ENCODE measurements at regions not wholly inside any gene's neighbourhood (a gene's known extent, or its start where the extent isn't known, plus 50 kb on each side); places are given as distances from the start of the nearest gene placed in this dataset.
A peak's percentile ranks its signal among the peaks of the same experiment; 100 is the strongest.

DNA sequence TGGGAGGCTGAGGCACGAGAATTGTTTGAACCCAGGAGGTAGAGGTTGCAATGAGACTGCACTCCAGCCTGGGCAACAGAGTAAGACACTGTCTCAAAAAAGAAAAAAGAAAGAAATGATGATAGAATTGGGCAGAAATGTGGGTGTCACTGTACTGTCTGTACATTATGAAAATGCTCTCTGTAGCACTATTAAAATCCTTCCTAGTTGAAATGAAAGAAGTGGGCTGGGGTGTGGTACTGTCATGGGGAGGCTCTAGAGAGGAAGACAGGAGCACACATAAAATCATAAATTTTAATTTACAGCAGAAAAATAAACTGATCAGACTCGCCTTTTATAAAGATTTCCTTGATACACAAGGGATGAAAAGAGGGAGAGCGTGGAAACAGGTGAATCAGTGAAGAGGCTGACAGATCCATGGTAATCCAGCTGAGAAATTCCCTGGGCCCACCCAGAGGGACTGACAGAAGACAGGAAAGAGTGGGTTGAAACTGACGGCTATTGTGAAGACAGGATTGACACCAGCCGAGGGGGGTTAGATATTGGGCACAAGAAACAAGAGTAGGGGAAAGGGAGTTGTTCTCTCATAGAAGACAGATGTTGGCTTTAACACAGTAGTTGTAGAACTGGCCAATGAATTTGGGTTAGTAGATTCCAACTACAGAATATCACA lies 96.4 kb upstream of the ATL2 start:
- Histone ChIP-seq H3K4me2 (ENCODE audit: low read length) (peak overlapping the region; percentile 67), H3K36me3 (replicated peaks; ENCODE audit: low read depth, low read length) (no peaks in the 10 kb centered on the region), H2AFZ (ENCODE audit: low read depth, low read length) (no peak overlapping the region), H3K79me2 (ENCODE audit: low read length) (no peaks in the 10 kb centered on the region), H3K9ac (ENCODE audit: low read length) (no peak overlapping the region), H3K4me3 (ENCODE audit: low read length) (peak overlapping the region; percentile 15; the same call in 1 of the 2 replicates), H3K27me3 (ENCODE audit: low read depth, low read length) (peaks cover 44% of the 10 kb centered on the region), H3K4me1 (ENCODE audit: low read length) (peaks cover 30% of the 10 kb centered on the region), H3K9me3 (ENCODE audit: insufficient read depth, low read length) (no peaks in the 10 kb centered on the region), H3K27ac (ENCODE audit: low read length) (no peak overlapping the region), H4K20me1 (ENCODE audit: insufficient read depth, low read length) (no peaks in the 10 kb centered on the region)
- TF ChIP-seq, protein P1, sequence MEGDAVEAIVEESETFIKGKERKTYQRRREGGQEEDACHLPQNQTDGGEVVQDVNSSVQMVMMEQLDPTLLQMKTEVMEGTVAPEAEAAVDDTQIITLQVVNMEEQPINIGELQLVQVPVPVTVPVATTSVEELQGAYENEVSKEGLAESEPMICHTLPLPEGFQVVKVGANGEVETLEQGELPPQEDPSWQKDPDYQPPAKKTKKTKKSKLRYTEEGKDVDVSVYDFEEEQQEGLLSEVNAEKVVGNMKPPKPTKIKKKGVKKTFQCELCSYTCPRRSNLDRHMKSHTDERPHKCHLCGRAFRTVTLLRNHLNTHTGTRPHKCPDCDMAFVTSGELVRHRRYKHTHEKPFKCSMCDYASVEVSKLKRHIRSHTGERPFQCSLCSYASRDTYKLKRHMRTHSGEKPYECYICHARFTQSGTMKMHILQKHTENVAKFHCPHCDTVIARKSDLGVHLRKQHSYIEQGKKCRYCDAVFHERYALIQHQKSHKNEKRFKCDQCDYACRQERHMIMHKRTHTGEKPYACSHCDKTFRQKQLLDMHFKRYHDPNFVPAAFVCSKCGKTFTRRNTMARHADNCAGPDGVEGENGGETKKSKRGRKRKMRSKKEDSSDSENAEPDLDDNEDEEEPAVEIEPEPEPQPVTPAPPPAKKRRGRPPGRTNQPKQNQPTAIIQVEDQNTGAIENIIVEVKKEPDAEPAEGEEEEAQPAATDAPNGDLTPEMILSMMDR (IDR thresholded peaks at IDR 0.05; ENCODE audit: low read depth, low read length) = no peak
- TF ChIP-seq EZH2phosphoT487 (IDR thresholded peaks at IDR 0.05; ENCODE audit: low read depth) = no peak

DNA sequence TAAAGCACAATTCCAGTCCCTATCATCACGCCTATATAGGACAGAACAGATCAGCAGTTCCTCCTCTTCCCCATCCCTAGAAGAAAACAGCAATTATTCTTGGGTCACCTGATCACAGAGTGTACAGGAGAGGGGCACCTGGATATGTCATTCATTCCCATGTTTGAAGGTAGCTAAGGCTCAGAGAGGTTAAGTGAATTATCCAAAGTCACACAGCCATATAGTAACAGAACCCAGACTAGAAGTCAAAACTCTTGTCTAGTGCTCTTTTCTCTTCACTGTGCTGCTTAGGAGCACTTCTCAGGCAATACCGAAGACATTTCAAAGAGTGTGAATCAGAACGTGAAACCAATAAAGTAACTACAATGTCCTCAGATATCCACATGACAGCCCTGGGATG lies 93.0 kb upstream of the ATL2 start:
- peaks cover 24% of the 10 kb centered on the region for H3K4me1 ChIP-seq (ENCODE audit: low read length)
- TF ChIP-seq EZH2phosphoT487 (IDR thresholded peaks at IDR 0.05; ENCODE audit: low read depth) = no peak
- TF ChIP-seq, protein P1 (IDR thresholded peaks at IDR 0.05; ENCODE audit: low read depth, low read length) = no peak
- H3K27me3 ChIP-seq (ENCODE audit: low read depth, low read length) = peaks cover 40% of the 10 kb centered on the region
- no peaks in the 10 kb centered on the region for H3K36me3 ChIP-seq (replicated peaks; ENCODE audit: low read depth, low read length)
- H3K27ac ChIP-seq (ENCODE audit: low read length) = no peak overlapping the region
- no peak overlapping the region for H3K4me2 ChIP-seq (ENCODE audit: low read length)
- H3K79me2 ChIP-seq (ENCODE audit: low read length) = no peaks in the 10 kb centered on the region
- H2AFZ ChIP-seq (ENCODE audit: low read depth, low read length) = no peak overlapping the region
- no peak overlapping the region for H3K4me3 ChIP-seq (ENCODE audit: low read length)
- H4K20me1 ChIP-seq (ENCODE audit: insufficient read depth, low read length) = no peaks in the 10 kb centered on the region
- no peaks in the 10 kb centered on the region for H3K9me3 ChIP-seq (ENCODE audit: insufficient read depth, low read length)
- H3K9ac ChIP-seq (ENCODE audit: low read length) = no peak overlapping the region

DNA sequence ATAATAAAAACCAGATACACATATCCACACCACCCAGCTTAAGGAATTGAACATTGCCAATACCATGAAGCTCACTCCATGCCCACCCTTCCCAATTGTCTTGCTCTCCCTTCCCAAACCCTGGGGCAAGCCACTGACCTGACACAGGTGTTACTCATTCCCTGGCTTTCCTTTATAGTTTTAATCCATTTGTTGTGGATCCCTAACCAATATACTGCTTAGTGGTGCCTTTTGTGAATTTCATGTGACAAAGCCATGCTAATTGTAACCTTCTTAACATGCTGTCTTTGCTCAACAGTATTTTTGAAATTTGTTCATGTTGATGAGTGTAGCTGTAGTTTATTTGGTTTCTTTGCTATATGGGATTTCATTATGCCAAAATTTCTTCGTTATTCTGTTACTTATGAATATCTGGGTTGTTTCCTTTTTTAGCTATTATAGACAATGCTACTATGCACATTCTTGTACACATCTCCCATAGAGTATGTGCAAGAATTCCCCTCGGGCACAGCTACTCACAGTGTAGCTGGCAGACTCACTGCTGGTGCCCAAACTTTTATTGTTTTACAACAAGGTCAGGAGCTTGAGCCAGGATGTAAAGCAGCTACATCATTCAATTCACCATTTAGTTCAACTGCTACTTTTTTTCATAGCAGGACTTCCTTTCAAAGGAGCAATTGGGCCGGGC lies 90.8 kb upstream of the ATL2 start:
- no peak overlapping the region for H3K4me2 ChIP-seq (ENCODE audit: low read length)
- peaks cover 34% of the 10 kb centered on the region for H3K27me3 ChIP-seq (ENCODE audit: low read depth, low read length)
- H3K27ac ChIP-seq (ENCODE audit: low read length) = no peak overlapping the region
- H3K4me3 ChIP-seq (ENCODE audit: low read length) = no peak overlapping the region
- no peaks in the 10 kb centered on the region for H3K79me2 ChIP-seq (ENCODE audit: low read length)
- H4K20me1 ChIP-seq (ENCODE audit: insufficient read depth, low read length) = no peaks in the 10 kb centered on the region
- no peak for TF ChIP-seq EZH2phosphoT487 (IDR thresholded peaks at IDR 0.05; ENCODE audit: low read depth)
- TF ChIP-seq, protein P1 (IDR thresholded peaks at IDR 0.05; ENCODE audit: low read depth, low read length) = no peak
- H3K9me3 ChIP-seq (ENCODE audit: insufficient read depth, low read length) = no peaks in the 10 kb centered on the region
- no peak overlapping the region for H2AFZ ChIP-seq (ENCODE audit: low read depth, low read length)
- 0 out of 2 replicates have a peak, but pooled peaks cover 4% of the 10 kb centered on the region for H3K4me1 ChIP-seq (ENCODE audit: low read length)
- H3K36me3 ChIP-seq (replicated peaks; ENCODE audit: low read depth, low read length) = no peaks in the 10 kb centered on the region
- H3K9ac ChIP-seq (ENCODE audit: low read length) = no peak overlapping the region

DNA sequence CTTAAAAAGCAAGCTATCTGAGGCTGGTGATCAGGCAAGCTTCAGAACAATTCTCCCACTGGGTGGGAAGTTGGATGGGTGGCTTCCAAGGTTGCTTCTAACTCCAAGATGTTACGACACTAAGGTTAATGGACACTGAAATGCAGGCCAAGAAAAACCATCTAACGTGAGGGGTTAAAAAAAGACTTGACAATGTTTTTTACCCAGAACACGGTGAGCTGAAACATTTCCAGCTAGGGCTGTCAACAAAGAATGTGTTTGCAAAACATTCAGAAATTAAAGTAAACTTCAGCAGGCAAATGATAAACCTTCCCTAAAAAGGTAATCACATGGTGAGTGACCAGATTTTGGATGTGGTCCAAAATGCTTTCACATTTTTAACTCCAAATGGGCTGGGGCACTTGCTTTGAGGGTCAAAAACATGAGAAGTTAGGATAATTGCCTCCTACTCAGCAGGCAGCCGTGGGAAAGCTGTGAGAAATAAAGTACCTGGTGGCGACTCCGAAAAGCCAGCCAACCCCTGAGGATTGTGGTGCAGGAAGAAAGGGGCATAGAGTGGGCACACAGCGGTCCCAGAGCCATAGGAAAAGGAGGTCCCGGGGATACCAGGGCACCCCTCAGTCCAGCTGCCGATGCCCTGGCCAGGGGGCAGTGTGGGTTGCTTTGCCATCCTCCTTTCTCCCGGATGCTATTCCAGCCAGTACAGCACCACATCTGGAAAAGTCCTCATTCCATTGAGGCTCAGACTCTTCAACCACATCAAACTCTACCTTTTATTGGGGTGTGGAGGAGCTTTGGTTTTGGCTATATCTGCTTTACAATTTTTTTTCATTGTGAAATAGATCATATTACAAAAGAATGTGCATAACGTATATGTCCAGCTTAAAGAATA lies 90.0 kb upstream of the ATL2 start:
- Histone ChIP-seq H3K4me3 (ENCODE audit: low read length) (no peak overlapping the region), H3K36me3 (replicated peaks; ENCODE audit: low read depth, low read length) (no peaks in the 10 kb centered on the region), H2AFZ (ENCODE audit: low read depth, low read length) (no peak overlapping the region), H3K9ac (ENCODE audit: low read length) (no peak overlapping the region), H4K20me1 (ENCODE audit: insufficient read depth, low read length) (no peaks in the 10 kb centered on the region), H3K27ac (ENCODE audit: low read length) (no peak overlapping the region), H3K4me2 (ENCODE audit: low read length) (no peak overlapping the region), H3K79me2 (ENCODE audit: low read length) (no peaks in the 10 kb centered on the region), H3K27me3 (ENCODE audit: low read depth, low read length) (peaks cover 28% of the 10 kb centered on the region), H3K4me1 (ENCODE audit: low read length) (0 out of 2 replicates have a peak, but pooled peaks cover 4% of the 10 kb centered on the region), H3K9me3 (ENCODE audit: insufficient read depth, low read length) (no peaks in the 10 kb centered on the region)
- TF ChIP-seq, protein P1 (IDR thresholded peaks at IDR 0.05; ENCODE audit: low read depth, low read length) = no peak
- no peak for TF ChIP-seq EZH2phosphoT487 (IDR thresholded peaks at IDR 0.05; ENCODE audit: low read depth)

All from OCI-LY3 (cell line).